GM18517 (cell line): ENCODE measurements at regions not wholly inside any gene's neighbourhood (a gene's known extent, or its start where the extent isn't known, plus 50 kb on each side); places are given as distances from the start of the nearest gene placed in this dataset.
"Not testable (repeated sequence)": the region's sequence is repeated elsewhere in the genome, so short reads cannot be mapped to it uniquely, and the experiment has no call there.

Experiments used
- ATAC-seq: cut with Tn5 transposase; IDR thresholded peaks from one replicate; pipeline ENCODE4 v1.9.1; 2021; ENCODE audit warnings: mild to moderate bottlenecking, moderate library complexity; ENCODE audit not compliant: unreplicated experiment

DNA sequence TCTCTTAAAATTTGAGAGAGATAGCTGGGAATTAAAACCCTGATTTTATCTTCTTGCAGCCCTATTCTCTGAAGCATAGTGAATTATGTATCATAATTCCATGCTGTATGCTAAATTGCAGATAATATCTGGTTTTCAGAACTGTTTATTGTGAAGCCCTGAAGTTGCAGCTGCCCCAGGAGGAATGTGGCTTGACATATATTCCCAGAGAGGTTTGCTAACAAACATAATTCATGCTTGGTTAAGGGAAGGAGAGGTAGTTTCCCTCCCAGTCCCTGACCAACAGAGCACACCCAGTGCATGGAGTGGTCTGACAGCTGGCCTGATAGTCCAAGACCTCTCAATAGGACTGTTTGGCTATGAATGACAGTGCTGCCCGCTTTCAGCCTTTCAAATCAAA is 500.6 kb upstream of the MIR17HG start:
- no peak for ATAC-seq

- ATAC-seq = not testable (repeated sequence)
Measured at GRCh38 chr13:90853666-90854065, 493.8 kb upstream of the MIR17HG start.

DNA sequence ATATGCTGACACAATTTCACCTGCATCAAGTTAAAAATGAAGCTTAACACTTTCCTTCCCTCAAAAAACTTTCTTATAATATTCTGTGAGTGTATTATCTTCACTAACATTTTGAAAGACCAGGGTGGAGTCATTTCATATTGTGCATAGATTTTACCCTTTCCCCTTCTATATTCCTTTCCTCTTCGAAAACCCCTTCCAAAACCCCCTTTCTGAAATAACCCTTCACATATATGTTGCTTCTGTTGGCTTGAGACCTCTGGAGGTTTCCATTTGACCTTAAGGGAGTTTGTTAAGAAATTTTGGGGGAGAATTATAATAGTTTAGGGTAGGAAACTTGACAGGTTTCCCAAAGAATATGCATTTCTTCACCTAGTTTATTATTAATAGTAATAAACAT is 489.6 kb upstream of the MIR17HG start:
- ATAC-seq = no peak

DNA sequence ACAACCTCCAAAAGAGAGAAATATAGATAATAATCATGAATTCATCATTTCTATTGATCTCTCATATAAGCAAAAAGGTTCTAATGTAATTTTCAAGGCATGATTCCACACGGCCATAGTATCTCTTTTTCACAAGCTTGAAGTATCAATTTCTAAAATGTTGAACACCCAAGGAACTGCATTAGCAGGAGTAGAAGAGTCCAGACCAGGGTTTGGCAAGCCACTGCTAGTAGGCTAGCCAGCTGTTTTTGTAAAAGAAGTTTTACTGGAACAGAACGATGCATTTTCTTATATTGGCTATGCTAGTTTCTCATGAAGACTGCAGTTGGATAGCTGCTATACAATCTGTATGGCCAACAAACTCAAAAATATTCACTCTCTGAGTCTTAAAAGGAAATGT is 481.5 kb upstream of the MIR17HG start:
- ATAC-seq = no peak

DNA sequence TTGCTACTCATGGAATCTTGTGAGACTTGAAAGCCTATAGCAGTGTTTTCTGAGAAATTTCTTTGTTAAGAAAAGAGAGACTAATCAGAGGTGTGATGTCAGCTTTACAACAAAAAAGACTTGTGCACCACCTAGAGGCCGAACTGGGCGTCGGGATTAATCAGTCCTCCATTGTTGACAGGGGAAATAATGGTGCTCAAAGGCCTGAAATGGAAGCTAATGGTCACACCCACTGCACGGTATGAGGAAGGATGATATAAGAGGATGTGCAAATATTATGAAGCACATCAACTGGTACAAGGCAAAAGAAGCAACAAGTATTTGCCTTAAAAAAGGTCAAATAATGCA is 480.2 kb upstream of the MIR17HG start:
- peak; percentile 94 for ATAC-seq

DNA sequence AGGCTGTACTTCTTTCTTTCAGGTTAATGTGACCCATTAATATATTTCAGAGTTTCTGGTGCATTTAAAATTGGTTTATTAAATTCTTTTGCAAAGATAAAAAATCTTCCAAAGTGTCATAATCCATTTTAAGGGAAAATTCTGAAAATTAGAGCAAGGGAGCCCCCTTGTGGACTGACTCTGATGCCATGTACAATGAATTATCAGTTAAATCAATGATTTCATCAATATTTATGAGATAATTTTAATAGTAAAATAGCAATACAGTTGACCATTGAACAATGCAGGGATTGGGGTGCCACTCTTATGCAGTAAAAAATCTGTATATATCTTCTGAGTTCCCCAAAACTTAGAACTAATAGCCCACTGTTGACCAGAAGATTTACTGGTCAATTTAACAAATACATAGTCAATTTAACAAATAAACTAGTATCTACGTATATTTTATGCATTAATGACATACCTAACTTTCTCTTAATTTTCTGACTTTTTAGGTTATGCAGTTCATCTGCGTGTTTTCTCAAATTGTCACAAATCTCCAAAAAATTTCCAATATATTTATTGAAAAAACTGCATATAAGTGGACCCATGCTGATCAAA is 479.1 kb upstream of the MIR17HG start:
- no peak for ATAC-seq

DNA sequence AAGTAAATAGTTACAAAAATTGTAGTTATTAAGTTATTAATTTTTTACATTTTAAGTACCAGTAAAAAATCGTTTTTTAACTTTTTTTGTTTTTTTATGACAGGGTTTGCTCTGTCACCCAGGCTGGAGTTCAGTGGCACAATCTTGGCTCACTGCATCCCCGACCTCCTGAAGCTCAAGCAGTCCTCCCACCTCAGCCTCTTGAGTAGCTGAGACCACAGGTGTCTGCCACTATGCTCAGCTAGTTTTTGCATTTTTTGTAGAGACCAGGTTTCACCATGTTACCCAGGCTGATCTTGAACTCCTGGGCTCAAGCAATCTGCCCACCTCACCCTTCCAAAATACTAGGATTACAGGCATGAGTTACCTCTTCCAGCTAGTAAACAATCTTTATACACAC is 477.9 kb upstream of the MIR17HG start:
- ATAC-seq = no peak

DNA sequence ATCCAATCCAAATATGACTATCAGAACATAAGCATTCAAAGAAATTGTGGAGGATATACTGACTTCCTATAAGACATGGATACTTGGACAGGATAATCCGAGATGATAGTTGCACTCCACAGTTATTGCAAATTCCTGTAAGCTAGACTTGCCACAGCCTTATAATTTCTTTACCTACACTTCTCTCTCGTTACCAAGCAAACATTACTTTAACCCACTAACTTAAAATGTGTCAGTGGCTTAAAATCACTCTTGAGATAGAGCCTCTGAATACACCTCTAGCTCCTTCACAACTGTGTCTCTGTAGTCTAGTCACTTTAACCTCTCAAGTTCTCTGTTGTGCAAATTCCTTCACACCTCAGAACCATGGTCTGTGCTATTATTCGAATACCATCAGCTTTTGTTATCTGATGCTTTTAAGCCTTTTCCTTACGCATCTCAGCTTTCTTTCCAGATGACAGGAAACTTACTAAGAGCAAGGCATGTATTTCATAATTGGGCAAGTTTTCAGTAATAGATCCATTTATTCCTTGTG is 474.9 kb upstream of the MIR17HG start:
- ATAC-seq = no peak

GRCh38 chr13:90880790-90881189 is 466.7 kb upstream of the MIR17HG start:
- ATAC-seq = no peak

DNA sequence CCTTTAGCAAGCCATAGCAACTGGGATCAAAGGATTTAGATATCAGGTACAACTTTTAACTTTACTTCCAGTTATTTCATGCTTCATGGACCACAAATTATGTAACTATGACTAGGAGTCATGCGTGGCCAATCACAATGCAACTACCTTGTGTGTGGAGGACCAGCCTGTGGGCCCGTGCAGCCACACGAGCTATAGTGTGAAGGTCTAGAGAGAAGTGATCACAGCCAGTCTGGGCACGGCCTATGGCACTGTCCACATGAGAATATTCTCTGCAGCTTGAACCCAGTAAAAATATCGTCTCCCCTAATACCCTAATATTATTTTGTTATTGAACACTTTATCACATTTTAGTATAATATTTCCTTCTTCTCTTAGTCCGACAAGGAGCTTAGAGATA is 464.9 kb upstream of the MIR17HG start:
- no peak for ATAC-seq

DNA sequence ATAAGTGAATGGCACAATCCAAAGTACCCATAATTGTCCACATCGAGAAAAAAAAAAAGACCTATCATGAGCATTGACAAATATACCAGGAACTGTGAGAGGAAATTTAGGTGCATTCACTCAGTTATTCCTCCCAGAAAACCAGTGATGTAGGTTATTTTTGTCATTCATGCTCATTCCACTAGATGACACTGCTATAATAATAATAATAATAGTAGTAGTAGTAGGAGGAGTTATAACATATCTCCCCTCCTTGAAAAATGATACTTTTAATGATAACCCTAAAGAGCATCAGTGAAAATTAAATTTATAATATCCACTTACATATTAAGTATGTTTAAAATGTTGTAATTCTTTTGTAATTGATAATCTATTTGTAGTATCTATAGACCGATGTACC is 463.9 kb upstream of the MIR17HG start:
- no peak for ATAC-seq

DNA sequence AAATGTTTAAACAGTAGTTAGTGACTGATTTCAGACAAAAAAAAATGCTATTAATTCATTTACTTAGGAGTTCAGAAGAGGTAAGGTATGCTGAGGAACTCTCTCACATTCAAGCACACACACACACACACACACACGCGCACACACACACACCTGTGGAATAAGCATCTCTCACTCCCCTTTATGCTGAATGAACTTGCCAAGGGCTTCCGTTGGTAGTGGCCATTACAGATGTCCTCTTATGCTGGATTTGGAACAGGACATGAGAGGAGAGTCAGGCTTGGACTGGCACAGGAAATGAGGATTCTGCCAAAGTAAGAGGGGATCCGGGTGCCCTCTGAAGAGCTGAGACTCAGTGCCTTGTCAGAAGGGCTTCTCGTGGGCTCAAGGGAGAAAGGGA is 463.4 kb upstream of the MIR17HG start:
- no peak for ATAC-seq

GRCh38 chr13:90889906-90890834 is 457.3 kb upstream of the MIR17HG start:
- no peak for ATAC-seq

DNA sequence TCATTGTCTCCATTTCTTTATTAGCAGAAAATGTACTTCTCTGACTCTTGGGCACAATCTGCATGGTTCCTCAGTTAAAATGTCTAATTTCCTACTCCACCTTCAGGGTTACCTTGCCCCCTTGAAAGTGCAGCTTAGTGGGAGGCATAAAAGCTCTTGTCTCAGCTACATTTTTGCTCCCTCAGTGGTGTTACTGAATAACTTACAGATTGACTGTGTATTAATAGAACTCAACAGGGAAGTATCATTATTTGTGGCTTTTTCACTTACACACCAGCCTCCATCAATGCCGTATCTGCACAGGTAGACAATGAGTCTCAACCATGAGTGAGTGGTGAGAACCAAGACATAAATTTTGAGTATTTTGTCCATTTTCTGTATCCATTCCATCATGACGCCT is 456.2 kb upstream of the MIR17HG start:
- ATAC-seq = no peak

- not testable (repeated sequence) for ATAC-seq
Measured at GRCh38 chr13:90893199-90893598, 454.3 kb upstream of the MIR17HG start.

DNA sequence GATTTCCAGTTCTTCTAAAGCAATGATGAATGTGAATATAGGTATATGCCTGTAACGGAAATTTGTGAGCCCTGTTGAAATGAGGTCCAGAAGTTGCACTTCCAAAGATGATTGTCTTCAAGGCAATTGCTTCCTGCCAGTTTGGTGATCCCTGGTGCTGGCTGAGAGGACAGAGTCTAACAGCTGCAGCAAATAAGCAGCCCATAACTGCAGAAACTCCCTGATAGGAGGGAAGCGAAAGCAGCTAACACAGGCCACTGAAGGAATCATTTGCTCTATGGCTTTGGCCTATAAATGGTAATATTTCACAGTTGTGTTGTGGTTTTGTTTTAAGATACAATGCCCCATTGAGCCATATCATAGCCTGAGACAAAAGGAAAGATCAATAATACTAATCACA is 451.5 kb upstream of the MIR17HG start:
- ATAC-seq = no peak

- ATAC-seq = no peak
Measured at GRCh38 chr13:90898811-90899210, 448.7 kb upstream of the MIR17HG start.

- no peak for ATAC-seq
Measured at GRCh38 chr13:90899416-90899815, 448.1 kb upstream of the MIR17HG start.

GRCh38 chr13:90902255-90902654 is 445.2 kb upstream of the MIR17HG start:
- no peak for ATAC-seq

DNA sequence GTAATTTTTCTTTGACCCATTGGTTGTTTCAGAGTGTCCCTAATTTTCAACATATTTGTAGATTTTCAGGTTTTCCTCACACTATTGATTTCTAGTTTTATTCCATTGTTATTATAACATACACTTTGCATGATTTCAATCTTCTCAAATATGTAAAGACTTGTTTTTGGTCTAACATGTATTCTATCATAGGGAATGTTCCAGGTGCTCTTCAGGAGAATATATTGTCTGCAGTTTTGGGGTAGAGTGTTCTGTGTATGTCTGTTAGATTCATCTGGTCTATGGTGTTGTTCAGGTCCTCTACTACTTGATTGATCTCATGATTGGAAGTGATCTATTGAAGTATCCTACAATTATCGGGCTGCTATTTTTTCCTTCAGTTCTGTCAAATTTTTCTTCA is 440.9 kb upstream of the MIR17HG start:
- no peak for ATAC-seq

- no peak for ATAC-seq
Measured at GRCh38 chr13:90908792-90909191, 438.7 kb upstream of the MIR17HG start.

GRCh38 chr13:90910018-90910639 is 437.4 kb upstream of the MIR17HG start:
- ATAC-seq = no peak
